Ascending aorta (tissue), 2 donors: ENCODE measurements at regions not wholly inside any gene's neighbourhood (a gene's known extent, or its start where the extent isn't known, plus 50 kb on each side); places are given as distances from the start of the nearest gene placed in this dataset.

Experiments
- DNase-seq, 2 donors: peaks; one replicate each; pipeline ENCODE4 v3.0.0-alpha.2; 2019; ENCODE audit warnings: low spot score in 2 of 2
- H3K27ac ChIP-seq, 2 donors: fragments of 200-600 bp; sonication (generic); one replicate each; pipeline ENCODE4 v1.5.1; 2016 to 2017; ENCODE audit warnings: mild to moderate bottlenecking in 1 of 2
- H3K27me3 ChIP-seq: fragments of 200-600 bp; sonication (generic); one replicate; pipeline ENCODE4 v1.5.1; 2017
- H3K36me3 ChIP-seq, 2 donors: fragments of 200-600 bp; sonication (generic); one replicate each; pipeline ENCODE4 v1.5.1; 2016
- H3K4me1 ChIP-seq, 2 donors: fragments of 200-600 bp; sonication (generic); one replicate each; pipeline ENCODE4 v1.5.1; 2016 to 2017; ENCODE audit warnings: mild to moderate bottlenecking in 1 of 2
- H3K4me3 ChIP-seq, 2 donors: fragments of 200-600 bp; sonication (generic); one replicate each; pipeline ENCODE4 v1.5.1; 2016 to 2017; ENCODE audit warnings: mild to moderate bottlenecking in 1 of 2
- H3K9me3 ChIP-seq, 2 donors: fragments of 200-600 bp; sonication (generic); one replicate each; pipeline ENCODE4 v1.5.1; 2016
- CTCF ChIP-seq, 3 experiments: fragments of 200-600 bp in 2 of 3; fragments of 450-650 bp in 1 of 3; sonication (generic) in 2 of 3; IDR thresholded peaks; one replicate each; pipeline ENCODE4 v1.5.1; 2016 to 2019; ENCODE audit warnings: antibody characterized with exemption in 3 of 3, mild to moderate bottlenecking in 1 of 3, moderate library complexity in 1 of 3
- intact Hi-C: fragments of 100-400 bp; cut with DNase I; formaldehyde crosslinking; loops from one replicate; pipeline ENCODE4 v1.15.1; 2023

DNA sequence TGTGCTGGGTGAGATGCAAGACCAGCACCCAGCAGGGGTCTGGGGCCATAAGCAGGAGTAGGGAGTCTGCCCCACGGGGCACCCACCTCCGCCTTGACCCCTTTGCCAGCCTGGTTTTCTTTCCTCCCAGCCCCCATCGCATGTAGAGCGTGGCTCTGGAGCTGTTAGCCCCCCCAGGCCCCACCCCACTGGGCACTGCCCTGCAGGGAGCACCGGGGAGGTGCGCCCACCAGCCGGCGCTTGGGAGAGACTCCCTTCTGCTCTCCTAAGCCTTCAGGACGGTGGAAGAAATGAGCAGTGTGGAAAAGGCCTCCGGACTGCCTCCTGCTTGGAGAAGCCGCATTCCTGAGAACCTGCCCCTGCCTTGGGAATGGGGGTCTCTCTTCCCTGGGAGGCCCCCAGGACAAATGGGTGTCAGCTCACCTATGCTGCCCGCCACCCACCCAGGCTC lies 186.2 kb downstream of the IRF8 start:
- no peaks in the 10 kb centered on the region for H3K4me1 ChIP-seq
- H3K9me3 ChIP-seq = no peaks in the 10 kb centered on the region
- no peak overlapping the region for H3K4me3 ChIP-seq
- no peaks in the 10 kb centered on the region for H3K27me3 ChIP-seq
- no peaks in the 10 kb centered on the region for H3K36me3 ChIP-seq
- intact Hi-C loops = no loop called here
- H3K27ac ChIP-seq = no peak overlapping the region
- DNase-seq = no peak
- TF ChIP-seq CTCF (IDR thresholded peaks at IDR 0.05) = no peak

DNA sequence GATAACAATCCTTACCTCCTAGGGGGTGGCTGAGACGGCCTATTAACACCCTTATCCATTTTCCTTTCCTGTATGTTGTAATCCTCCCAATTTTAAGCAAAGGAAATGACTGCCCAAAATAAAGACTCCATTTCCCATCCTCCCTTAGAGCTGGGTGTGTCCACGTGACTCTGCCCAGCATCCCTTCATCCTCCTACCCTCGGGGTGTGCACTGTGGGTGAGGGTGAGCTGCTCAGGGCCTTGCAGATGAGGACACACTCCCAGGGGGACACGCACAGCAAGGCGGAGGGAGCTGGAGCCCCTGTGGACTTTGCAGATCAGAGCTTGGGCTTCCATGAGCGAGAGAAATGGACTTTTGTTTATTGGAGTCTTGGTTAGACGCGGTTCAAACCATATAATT lies 186.8 kb downstream of the IRF8 start:
- no peak for DNase-seq
- TF ChIP-seq CTCF (IDR thresholded peaks at IDR 0.05) = no peak
- H3K9me3 ChIP-seq = no peaks in the 10 kb centered on the region

GRCh38 chr16:86086471-86086870 lies 187.5 kb downstream of the IRF8 start:
- no peak overlapping the region for H3K27ac ChIP-seq
- TF ChIP-seq CTCF (IDR thresholded peaks at IDR 0.05) = no peak
- H3K9me3 ChIP-seq = no peaks in the 10 kb centered on the region
- intact Hi-C loops = no loop called here
- H3K4me1 ChIP-seq = no peaks in the 10 kb centered on the region
- H3K36me3 ChIP-seq = no peaks in the 10 kb centered on the region
- H3K27me3 ChIP-seq = no peaks in the 10 kb centered on the region
- no peak for DNase-seq
- no peak overlapping the region for H3K4me3 ChIP-seq

More for the DNA sequence above, 186.8 kb downstream of the IRF8 start:
- H3K4me1 ChIP-seq = no peaks in the 10 kb centered on the region
- H3K4me3 ChIP-seq = no peak overlapping the region
- intact Hi-C loops = no loop called here
- H3K36me3 ChIP-seq = no peaks in the 10 kb centered on the region
- no peak overlapping the region for H3K27ac ChIP-seq
- no peaks in the 10 kb centered on the region for H3K27me3 ChIP-seq

GRCh38 chr16:86087011-86087895 lies 188.3 kb downstream of the IRF8 start:
- Histone ChIP-seq H3K4me1 (no peaks in the 10 kb centered on the region), H3K27me3 (no peaks in the 10 kb centered on the region), H3K9me3 (no peaks in the 10 kb centered on the region), H3K4me3 (no peak overlapping the region), H3K27ac (no peak overlapping the region), H3K36me3 (no peaks in the 10 kb centered on the region)
- intact Hi-C loops = no loop called here
- no peak for TF ChIP-seq CTCF (IDR thresholded peaks at IDR 0.05)
- DNase-seq = no peak

GRCh38 chr16:86087896-86088230 lies 188.9 kb downstream of the IRF8 start:
- TF ChIP-seq CTCF (IDR thresholded peaks at IDR 0.05) = no peak
- no peaks in the 10 kb centered on the region for H3K9me3 ChIP-seq
- no peak for DNase-seq
- no peaks in the 10 kb centered on the region for H3K27me3 ChIP-seq
- no peak overlapping the region for H3K4me3 ChIP-seq
- intact Hi-C loops = no loop called here
- H3K4me1 ChIP-seq = no peaks in the 10 kb centered on the region
- no peaks in the 10 kb centered on the region for H3K36me3 ChIP-seq
- H3K27ac ChIP-seq = no peak overlapping the region
